ENCODE measurements at regions not wholly inside any gene's neighbourhood (a gene's known extent, or its start where the extent isn't known, plus 50 kb on each side); places are given as distances from the start of the nearest gene placed in this dataset.
"Not testable (repeated sequence)": the region's sequence is repeated elsewhere in the genome, so short reads cannot be mapped to it uniquely, and the experiment has no call there.

DNA sequence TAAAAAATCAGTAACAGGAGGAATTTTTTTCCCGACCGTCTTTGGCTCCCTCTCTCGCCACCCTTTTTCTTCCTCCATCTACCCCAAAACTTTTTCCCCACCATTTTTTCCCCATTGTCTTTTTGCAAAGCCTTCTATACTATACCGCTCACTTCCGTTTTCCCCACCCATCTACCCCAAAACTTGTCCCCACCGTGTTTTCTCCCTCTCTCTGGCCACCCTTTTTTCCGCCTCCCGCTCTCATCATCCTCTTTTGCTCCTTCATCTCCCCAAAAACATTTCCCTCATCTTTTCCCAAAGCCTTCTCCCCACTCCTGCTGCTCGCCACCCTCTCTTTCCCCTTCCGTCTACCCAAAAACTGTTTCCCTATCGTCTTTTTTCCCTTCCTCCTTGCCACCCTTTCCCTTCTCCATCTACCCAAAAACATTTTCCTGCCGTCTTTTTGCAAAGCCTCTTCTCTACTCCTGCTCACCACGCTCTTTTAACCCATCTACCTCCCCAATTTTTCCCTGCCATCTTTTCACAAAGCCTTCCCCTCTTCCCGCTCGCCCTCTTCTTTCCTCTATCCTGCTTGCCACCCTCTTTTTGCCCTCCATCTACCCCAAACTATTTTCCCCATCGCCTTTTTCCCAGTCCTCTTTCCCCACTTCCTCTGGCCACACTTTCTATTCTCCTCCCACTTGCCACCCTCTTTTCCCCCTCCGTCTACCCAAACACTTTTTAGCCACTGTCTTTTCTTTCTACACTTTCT lies 109.4 kb upstream of the TPTE start:
- not testable (repeated sequence) for H3K4me3 Mint-ChIP-seq, H3K27ac Mint-ChIP-seq, H3K27me3 Mint-ChIP-seq, H3K9me3 Mint-ChIP-seq, H3K4me1 Mint-ChIP-seq, DNase-seq, H3K36me3 Mint-ChIP-seq

DNA sequence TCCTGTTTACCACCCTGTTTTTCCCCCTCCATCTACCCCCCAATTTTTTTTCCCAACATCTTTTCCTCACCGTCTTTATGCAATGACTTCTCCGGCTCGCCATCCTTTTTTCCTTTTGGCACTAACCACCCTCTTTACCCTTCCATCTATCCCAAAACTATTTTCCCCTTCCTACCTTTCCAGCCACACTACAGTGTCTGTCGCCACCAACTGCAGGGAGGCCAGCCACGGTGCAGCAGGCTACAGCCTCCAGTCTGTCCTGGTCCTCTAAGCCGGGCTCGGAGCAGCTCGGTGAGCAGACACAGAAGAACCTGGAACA lies 108.5 kb upstream of the TPTE start:
- H3K9me3 Mint-ChIP-seq, H3K27me3 Mint-ChIP-seq, DNase-seq, H3K4me3 Mint-ChIP-seq, H3K36me3 Mint-ChIP-seq, H3K27ac Mint-ChIP-seq, H3K4me1 Mint-ChIP-seq: not testable (repeated sequence)

- not testable (repeated sequence) for H3K27ac Mint-ChIP-seq, H3K27me3 Mint-ChIP-seq, DNase-seq, H3K4me1 Mint-ChIP-seq, H3K4me3 Mint-ChIP-seq, H3K9me3 Mint-ChIP-seq, H3K36me3 Mint-ChIP-seq
These were observed 107.9 kb upstream of the TPTE start for GRCh38 chr21:10413247-10414120.

DNA sequence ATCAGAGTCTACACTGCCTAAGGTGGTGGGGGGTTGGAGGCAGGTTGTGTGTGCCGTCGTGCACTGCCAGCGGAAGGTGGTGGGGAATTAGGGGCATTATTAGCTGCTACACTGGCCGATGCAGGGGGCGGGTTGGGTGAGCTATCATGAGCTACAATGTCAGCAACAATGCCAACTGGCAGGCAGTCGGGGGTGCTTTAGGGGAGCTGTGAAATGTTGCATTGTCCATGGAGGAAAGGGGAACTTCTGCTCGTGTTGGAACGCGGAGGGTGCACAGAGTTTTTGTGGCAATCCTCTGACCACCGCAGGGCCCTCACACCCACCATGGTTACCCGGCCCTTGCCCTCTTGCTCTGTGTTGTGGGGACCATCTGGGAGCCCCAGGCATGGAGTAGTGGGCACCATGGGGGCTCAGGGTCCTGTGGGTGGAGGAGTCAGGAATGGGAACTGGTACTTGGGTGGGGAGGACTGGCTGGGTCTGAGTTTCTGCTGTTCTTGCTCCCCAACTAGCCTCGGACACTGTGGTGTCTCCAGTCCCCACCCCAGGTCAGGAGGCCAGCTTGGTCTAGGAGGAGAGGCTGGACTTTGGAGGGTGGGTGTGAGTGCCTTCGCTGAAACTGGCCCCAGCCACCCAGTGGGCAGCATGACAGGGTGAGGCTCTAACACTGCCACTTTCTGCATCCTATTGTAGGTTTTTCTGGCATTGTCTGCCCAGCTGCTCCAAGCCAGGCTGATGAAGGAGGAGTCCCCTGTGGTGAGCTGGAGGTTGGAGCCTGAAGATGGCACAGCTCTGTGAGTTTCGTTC lies 107.1 kb upstream of the TPTE start:
- H3K9me3 Mint-ChIP-seq, H3K27ac Mint-ChIP-seq, H3K27me3 Mint-ChIP-seq: not testable (repeated sequence)

DNA sequence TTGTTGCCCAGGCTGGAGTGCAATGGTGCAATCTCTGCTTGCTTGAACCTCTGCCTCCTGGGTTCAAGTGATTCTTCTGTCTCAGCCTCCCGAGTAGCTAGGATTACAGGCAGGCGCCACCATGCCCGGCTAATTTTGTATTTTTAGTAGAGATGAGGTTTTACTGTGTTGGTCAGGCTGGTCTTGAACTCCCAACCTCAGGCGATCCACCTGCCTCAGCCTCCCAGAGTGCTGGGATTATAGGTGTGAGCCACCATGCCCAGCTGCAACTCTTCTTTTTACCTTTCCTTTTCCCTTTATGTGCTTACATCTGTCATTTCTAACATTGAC lies 106.5 kb upstream of the TPTE start:
- DNase-seq, H3K4me1 Mint-ChIP-seq, H3K36me3 Mint-ChIP-seq, H3K27ac Mint-ChIP-seq, H3K4me3 Mint-ChIP-seq, H3K27me3 Mint-ChIP-seq, H3K9me3 Mint-ChIP-seq: not testable (repeated sequence)

More for the DNA sequence above, 107.1 kb upstream of the TPTE start:
- H3K4me3 Mint-ChIP-seq, H3K36me3 Mint-ChIP-seq, DNase-seq, H3K4me1 Mint-ChIP-seq: not testable (repeated sequence)

- not testable (repeated sequence) for H3K27ac Mint-ChIP-seq, H3K36me3 Mint-ChIP-seq, H3K9me3 Mint-ChIP-seq, H3K4me3 Mint-ChIP-seq, H3K4me1 Mint-ChIP-seq, H3K27me3 Mint-ChIP-seq, DNase-seq
These were observed 105.9 kb upstream of the TPTE start for GRCh38 chr21:10415456-10415855.

DNA sequence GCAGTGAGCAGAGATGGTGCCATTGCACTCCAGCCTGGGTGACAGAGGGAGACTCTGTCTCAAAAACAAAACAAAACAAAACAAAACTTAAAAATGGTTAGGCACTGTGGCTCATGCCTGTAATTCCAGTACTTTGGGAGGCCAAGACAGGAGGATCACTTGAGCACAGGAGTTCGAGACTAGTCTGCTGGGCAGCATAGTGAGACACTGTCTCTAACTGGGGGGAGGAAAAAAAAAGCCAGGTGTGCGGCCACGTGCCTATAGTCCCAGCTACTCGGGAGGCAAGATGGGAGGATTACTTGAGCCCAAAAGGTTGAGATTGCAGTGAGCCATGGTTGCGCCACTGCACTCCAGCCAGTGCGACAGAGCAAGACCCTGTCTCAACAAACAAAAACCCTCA lies 105.5 kb upstream of the TPTE start:
- H3K27me3 Mint-ChIP-seq, H3K4me3 Mint-ChIP-seq, H3K27ac Mint-ChIP-seq, H3K36me3 Mint-ChIP-seq, H3K9me3 Mint-ChIP-seq, DNase-seq, H3K4me1 Mint-ChIP-seq: not testable (repeated sequence)

DNA sequence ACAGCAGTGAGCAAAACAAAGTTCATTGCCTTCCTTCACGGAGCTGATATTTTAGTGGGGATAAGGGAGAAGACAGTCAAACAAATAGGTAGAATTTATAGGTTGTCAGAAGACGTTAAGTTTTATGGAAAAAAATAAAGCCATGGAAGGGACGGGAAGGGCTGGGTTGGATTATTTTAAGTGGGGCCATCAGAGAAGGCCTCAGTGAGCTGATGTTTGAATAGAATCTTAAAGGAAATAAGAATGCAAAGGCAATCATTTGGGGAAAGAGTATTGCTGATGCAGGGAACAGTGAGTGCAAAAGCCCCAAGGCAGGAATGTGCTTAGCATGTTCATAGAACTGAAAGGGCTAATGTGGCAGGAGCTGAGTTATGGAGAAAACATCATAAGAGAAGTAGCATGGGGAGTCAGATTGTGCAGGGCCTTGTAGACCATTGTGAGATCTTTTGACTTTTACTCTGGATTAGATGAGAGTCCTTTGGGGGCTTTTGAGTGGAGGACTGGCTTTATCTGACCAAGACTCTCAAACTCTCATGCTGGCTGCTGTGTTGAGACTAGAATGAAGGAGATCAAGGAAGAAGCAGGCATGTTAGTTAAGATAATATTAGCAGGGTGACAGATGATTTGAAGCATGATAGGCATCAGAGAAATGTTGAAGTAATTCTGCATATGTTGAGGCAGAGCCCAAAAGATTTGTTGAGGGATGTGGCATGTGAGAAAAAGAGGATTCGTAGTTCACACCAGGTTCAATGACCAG lies 104.5 kb upstream of the TPTE start:
- H3K27me3 Mint-ChIP-seq, DNase-seq, H3K4me1 Mint-ChIP-seq, H3K4me3 Mint-ChIP-seq, H3K9me3 Mint-ChIP-seq, H3K27ac Mint-ChIP-seq, H3K36me3 Mint-ChIP-seq: not testable (repeated sequence)

- H3K36me3 Mint-ChIP-seq, H3K4me1 Mint-ChIP-seq, H3K27ac Mint-ChIP-seq, H3K9me3 Mint-ChIP-seq, DNase-seq, H3K4me3 Mint-ChIP-seq, H3K27me3 Mint-ChIP-seq: not testable (repeated sequence)
These were observed 103.8 kb upstream of the TPTE start for GRCh38 chr21:10417551-10418002.

- not testable (repeated sequence) for DNase-seq, H3K36me3 Mint-ChIP-seq, H3K4me3 Mint-ChIP-seq, H3K9me3 Mint-ChIP-seq, H3K4me1 Mint-ChIP-seq, H3K27ac Mint-ChIP-seq, H3K27me3 Mint-ChIP-seq
These were observed 102.9 kb upstream of the TPTE start for GRCh38 chr21:10418250-10419048.

GRCh38 chr21:10421199-10421598 lies 100.2 kb upstream of the TPTE start:
- not testable (repeated sequence) for H3K27ac Mint-ChIP-seq, DNase-seq, H3K9me3 Mint-ChIP-seq, H3K27me3 Mint-ChIP-seq, H3K4me3 Mint-ChIP-seq, H3K36me3 Mint-ChIP-seq, H3K4me1 Mint-ChIP-seq

DNA sequence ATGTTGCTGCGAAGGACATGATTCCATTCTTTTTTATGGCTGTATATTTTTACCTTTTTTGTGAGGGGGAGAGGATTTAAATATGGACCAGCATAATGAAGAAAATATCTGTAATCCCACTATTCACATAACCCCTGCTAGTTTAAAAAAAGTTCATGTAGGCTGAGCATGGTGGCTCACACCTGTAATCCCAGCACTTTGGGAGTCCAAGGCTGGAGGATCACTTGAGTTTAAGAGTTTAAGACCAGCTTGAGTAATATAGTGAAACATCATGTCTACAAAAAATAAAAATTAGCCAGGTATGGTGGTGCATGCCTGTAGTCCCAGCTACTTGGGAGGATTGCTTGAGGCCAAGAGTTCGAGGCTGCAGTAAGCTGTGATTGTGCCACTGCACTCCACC lies 99.8 kb upstream of the TPTE start:
- not testable (repeated sequence) for H3K36me3 Mint-ChIP-seq, H3K4me3 Mint-ChIP-seq, H3K27me3 Mint-ChIP-seq, DNase-seq, H3K27ac Mint-ChIP-seq, H3K9me3 Mint-ChIP-seq, H3K4me1 Mint-ChIP-seq

DNA sequence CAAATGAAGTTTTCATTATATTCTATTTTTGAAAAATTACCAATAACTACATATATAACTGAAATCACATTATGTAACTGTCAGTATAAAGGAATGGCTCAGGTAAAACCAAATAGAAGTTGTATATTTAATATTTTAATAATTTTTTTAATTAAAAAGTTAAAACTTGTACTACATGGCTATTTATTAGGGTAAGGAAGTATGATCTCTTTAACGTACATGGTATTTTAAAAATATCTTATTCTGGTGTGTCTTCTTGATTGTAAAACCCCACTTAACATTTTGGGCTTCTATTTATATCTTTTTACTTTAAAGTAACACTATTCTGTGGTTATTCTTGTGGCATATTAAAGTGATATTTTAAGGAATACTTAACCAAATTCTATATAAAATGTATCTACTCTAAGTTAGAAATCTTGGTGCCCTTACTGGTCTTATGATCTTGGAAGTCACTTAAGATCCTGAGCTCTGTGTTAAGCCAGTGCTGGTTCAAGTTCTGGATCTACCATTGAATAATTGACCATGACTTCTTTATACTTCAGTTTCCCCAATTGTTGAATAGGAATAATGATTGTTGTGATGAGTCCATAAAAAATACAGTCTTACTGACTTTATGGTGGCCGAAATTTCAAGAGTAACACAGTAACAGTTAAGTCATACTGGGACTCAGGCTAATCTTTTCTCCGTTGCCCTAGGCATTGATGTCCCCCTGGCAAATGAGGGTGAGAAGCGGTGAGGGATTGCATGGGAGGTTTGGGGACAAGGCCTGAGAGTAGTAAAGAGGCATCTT lies 97.1 kb upstream of the TPTE start:
- H3K4me1 Mint-ChIP-seq, H3K9me3 Mint-ChIP-seq, H3K4me3 Mint-ChIP-seq, H3K27me3 Mint-ChIP-seq, H3K36me3 Mint-ChIP-seq, H3K27ac Mint-ChIP-seq, DNase-seq: not testable (repeated sequence)

- not testable (repeated sequence) for DNase-seq, H3K36me3 Mint-ChIP-seq, H3K4me1 Mint-ChIP-seq, H3K27ac Mint-ChIP-seq, H3K27me3 Mint-ChIP-seq, H3K4me3 Mint-ChIP-seq, H3K9me3 Mint-ChIP-seq
These were observed 96.6 kb upstream of the TPTE start for GRCh38 chr21:10424887-10425145.

All from activated naive CD8-positive, alpha-beta T cell treated with anti-CD3 and anti-CD28 coated beads for 36 hours (primary cell).